Hematopoietic multipotent progenitor cell treated with erythropoietin and hydrocortisone succinate and interleukin-3 and kit ligand, for 4 days (in vitro differentiated cells): ENCODE measurements at regions not wholly inside any gene's neighbourhood (a gene's known extent, or its start where the extent isn't known, plus 50 kb on each side); places are given as distances from the start of the nearest gene placed in this dataset.
"Not testable (repeated sequence)": the region's sequence is repeated elsewhere in the genome, so short reads cannot be mapped to it uniquely, and the experiment has no call there.

Source experiments
- DNase-seq: peaks from one replicate; pipeline ENCODE4 v3.0.0-alpha.2; 2015

GRCh38 chr3:102936511-102937045 is 501.8 kb downstream of the ZPLD1 start:
- DNase-seq = no peak

GRCh38 chr3:102941786-102942185 is 507.0 kb downstream of the ZPLD1 start:
- DNase-seq = no peak

DNA sequence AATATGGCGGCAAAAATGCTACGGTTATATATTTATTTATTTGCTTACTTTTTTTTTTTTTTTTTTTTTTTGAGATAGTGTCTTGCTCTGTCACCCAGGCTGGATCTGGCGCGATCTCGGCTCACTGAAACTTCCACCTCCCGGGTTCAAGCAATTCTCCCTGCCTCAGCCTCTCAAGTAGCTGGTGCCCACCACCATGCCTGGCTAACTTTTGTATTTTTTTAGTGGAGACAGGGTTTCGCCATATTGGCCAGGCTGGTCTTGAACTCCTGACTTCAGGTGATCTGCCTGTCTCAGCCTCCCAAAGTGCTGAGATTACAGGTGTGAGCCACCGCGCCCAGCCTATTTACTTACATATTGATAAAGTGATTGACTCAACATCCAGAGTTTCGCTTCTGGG is 511.6 kb downstream of the ZPLD1 start:
- not testable (repeated sequence) for DNase-seq

DNA sequence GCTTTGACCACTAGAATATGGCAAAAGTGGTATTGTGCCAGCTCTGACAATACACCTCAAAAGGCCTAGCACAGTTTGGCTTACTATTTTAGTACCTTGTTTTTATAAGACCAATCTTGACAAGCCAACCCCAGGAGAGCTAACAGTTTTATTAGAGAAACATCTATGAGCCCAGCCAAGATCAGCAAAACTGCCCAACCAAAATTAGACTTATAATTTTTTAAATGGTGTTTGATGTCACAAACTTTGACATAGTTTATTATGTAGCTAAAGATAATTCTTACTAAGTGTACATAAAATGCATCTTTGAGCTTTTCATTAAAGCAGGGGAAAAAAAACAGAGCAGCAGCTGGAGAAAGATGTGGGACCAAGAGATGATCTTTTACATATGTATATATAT is 537.5 kb downstream of the ZPLD1 start:
- no peak for DNase-seq

DNA sequence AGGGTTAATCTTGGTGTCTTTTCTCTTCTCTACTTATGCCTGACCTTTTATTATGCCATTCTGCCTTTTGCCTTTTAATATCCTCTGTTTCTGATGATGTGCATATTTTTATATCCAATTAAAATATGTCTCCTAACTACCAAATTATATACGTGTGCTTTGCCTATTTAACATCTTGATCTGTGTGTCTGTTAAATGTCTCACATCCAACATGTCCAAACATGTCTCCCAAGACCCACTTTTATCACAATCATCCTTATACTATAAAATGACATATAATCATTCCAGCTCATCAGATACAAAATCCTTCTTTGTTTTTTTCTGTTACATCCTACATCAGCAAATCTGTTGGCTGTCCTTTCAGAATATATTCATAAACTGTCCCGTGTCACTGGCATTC is 539.5 kb downstream of the ZPLD1 start:
- DNase-seq = no peak

GRCh38 chr3:102979191-102979590 is 544.4 kb downstream of the ZPLD1 start:
- DNase-seq = no peak

DNA sequence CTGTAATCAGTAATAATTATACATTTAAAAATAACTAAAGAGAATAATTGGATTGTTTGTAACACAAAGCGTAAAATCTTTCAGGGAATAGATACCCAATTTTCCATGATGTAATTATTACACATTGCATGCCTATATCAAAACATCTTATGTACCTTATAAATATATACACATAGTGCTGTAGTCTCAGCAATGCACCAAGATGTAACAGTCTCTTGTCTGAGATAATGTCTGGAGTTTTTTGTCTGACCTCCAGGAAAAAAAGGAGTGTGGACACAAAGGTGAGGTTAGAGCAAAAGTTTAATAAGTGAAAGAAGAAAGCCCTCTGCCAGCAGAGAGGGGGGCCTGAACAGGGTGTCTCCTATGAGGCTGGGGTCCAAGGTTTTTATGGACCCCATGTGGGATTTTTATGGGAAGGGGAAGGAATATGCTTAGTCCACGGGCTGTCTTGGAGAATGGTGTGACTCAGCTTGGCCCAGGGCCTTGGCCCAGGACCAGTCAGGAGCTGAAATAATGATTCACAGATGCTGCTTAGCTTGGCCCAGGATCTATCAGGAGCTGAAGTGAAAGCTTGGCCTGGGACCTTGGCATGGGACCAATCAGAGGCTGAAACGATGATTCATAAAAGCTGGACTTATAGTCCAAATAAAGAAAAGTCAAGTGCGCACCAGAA is 545.0 kb downstream of the ZPLD1 start:
- DNase-seq = no peak

- DNase-seq = no peak
Observed at GRCh38 chr3:102980355-102980696, 545.5 kb downstream of the ZPLD1 start.

- peak; percentile 70 for DNase-seq
Observed at GRCh38 chr3:103002425-103003176, 567.8 kb downstream of the ZPLD1 start.

GRCh38 chr3:103006526-103007183 is 571.8 kb downstream of the ZPLD1 start:
- DNase-seq = no peak

DNA sequence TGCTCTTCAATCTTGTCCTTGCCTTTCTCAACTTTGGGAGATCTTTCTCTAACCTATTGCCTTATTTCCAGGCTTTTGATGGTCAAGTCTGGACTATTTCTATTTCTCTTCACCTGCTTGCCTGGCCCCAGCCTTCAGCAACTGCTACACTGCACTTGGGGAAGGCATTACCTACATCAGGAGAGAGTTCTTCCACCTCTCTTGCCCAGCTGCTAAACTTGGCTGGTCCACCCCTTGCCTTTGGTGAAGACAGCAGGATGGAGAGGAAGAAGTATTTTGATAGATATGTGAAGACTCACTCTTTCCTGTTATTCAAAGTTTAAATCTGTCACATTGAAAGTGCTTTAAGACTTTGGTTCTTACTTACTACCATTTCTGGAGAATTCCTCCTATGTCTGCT is 574.8 kb downstream of the ZPLD1 start:
- DNase-seq = no peak

GRCh38 chr3:103025880-103026279 is 591.1 kb downstream of the ZPLD1 start:
- no peak for DNase-seq

GRCh38 chr3:103033841-103034240 is 599.0 kb downstream of the ZPLD1 start:
- DNase-seq = no peak

DNA sequence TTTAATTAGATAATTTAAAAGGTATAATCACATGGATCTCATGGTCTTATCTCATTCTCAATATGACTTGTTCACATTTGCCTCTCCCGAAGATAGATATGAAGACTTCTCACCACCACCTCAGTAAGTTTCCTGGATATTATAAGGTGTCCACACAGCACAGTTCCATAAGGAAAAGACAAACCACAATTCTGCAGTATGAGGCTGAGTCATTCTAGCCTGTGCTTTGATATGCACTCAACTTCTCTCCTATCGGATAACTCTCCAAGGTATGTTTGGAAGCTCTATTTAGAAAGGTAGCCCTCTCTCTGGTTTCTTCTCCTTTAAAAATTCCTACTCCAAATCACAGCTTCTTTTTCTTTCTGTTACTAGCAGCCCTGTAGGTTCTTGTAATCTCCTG is 612.8 kb downstream of the ZPLD1 start:
- DNase-seq = no peak

GRCh38 chr3:103048068-103048722 is 613.4 kb downstream of the ZPLD1 start:
- DNase-seq = peak; percentile 77

- DNase-seq = peak; percentile 26
Observed at GRCh38 chr3:103052236-103052830, 617.5 kb downstream of the ZPLD1 start.

- DNase-seq = no peak
Observed at GRCh38 chr3:103055021-103055520, 620.3 kb downstream of the ZPLD1 start.

DNA sequence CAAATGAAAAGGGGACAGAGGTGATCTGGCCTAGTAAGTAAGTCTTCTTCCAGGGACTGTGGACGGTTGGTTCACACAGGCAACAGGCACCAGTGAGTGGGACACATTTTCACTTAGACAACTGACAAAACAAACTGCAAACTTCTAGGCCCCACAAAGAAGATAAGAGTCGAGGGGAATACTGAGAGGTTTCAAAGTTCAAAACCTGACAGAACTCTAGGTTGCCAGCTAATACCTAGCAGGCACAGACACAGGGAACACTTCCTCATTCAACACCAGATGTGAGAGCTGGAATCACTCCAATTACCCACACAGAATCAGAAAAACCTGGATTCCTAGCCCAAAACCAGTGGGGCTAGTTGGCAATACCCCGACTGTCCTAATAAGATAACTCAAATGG is 621.7 kb downstream of the ZPLD1 start:
- peak; percentile 2 for DNase-seq

DNA sequence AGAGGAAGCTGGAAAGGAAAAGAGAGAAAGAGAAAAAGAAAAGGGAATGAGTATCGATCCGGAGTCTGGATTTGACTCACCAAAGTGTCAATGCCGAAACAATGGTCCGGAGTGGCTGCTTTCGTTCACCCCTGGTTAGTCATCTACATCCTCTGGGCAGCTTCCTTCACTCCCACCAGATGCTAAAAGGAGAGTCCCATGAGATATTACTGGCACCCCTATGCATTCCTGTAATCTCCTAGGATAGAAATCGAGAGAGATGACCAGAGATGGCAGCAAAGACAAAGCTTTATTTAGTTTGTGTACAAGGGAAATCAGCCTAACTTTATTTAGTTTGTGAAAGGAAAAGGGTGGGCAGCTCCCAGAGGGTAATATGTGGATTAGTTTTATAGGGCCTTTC is 622.2 kb downstream of the ZPLD1 start:
- DNase-seq = no peak

GRCh38 chr3:103057487-103057886 is 622.7 kb downstream of the ZPLD1 start:
- DNase-seq = no peak

GRCh38 chr3:103059432-103059831 is 624.6 kb downstream of the ZPLD1 start:
- DNase-seq = no peak

DNA sequence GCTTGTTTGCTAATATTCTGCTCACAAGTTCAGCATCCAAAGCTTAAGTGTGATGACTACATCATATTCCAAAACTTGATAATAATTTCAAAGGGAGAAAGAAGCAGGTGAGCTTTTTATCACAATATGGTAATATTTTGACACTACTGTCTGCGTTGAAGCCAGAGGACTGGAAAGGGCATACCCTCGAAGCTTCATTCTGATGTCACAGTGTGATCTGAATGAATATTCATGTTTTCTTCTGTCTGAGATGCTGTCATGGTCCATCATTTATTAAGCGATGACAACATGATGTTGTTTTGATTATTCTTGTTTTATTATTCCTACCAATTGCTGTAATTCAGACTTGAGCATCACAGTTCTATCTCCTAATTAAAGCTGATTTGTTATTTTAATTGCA is 625.4 kb downstream of the ZPLD1 start:
- DNase-seq = no peak

- no peak for DNase-seq
Observed at GRCh38 chr3:103067963-103068362, 633.1 kb downstream of the ZPLD1 start.
